OCI-LY3 (cell line): ENCODE measurements at regions not wholly inside any gene's neighbourhood (a gene's known extent, or its start where the extent isn't known, plus 50 kb on each side); places are given as distances from the start of the nearest gene placed in this dataset.
"Not testable (repeated sequence)": the region's sequence is repeated elsewhere in the genome, so short reads cannot be mapped to it uniquely, and the experiment has no call there.

ENCODE experiments used
- CTCF ChIP-seq: fragments of 200-600, 300-600 bp; sonication (generic); IDR thresholded peaks from 2 replicates; pipeline ENCODE4 v1.5.1; 2014; ENCODE audit warnings: antibody characterized with exemption, low read length, low read depth
- EZH2phosphoT487 ChIP-seq: fragments of 200-600 bp; shearing (Covaris generic); IDR thresholded peaks from 2 replicates; pipeline ENCODE4 v1.6.1; 2018; ENCODE audit warnings: antibody characterized with exemption, mixed run types, low read depth

- not testable (repeated sequence) for TF ChIP-seq CTCF, EZH2phosphoT487
Observed at GRCh38 chr6:144532238-144532637, 247.1 kb downstream of the UTRN start.
